22Rv1 (cell line): ENCODE measurements at regions not wholly inside any gene's neighbourhood (a gene's known extent, or its start where the extent isn't known, plus 50 kb on each side); places are given as distances from the start of the nearest gene placed in this dataset.

ENCODE experiments used
- ZFX ChIP-seq: fragments of 450-650 bp; IDR thresholded peaks from 2 replicates; pipeline ENCODE4 v1.6.1; 2017; ENCODE audit warnings: antibody characterized with exemption, borderline replicate concordance
- TF ChIP-seq, protein P1 (sequence below): fragments of 450-650 bp; IDR thresholded peaks from 2 replicates; pipeline ENCODE4 v1.5.1; 2017; ENCODE audit warnings: mild to moderate bottlenecking

DNA sequence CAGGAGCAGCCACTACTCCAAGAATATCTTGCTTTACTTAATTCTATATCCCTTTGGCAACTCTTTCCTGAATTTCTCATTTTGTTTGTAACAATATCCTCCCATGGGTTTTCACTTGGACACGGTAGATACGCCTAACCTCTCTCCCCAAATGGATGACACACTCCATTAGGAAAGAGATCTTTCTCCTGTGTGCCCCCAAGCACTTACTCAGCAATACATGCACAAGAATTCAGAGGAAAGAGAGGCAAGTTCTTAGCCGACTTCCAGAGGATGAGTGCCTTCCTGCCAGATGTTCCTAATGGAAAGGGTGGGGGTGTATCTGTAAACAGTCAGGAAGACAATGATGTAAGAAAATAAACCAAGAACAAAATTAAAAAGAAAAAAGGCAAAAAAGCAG, 844.5 kb downstream of the NLGN4Y start:
- TF ChIP-seq, protein P1, sequence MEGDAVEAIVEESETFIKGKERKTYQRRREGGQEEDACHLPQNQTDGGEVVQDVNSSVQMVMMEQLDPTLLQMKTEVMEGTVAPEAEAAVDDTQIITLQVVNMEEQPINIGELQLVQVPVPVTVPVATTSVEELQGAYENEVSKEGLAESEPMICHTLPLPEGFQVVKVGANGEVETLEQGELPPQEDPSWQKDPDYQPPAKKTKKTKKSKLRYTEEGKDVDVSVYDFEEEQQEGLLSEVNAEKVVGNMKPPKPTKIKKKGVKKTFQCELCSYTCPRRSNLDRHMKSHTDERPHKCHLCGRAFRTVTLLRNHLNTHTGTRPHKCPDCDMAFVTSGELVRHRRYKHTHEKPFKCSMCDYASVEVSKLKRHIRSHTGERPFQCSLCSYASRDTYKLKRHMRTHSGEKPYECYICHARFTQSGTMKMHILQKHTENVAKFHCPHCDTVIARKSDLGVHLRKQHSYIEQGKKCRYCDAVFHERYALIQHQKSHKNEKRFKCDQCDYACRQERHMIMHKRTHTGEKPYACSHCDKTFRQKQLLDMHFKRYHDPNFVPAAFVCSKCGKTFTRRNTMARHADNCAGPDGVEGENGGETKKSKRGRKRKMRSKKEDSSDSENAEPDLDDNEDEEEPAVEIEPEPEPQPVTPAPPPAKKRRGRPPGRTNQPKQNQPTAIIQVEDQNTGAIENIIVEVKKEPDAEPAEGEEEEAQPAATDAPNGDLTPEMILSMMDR, result no peak
- no peak for TF ChIP-seq ZFX
